HG03521 (cell line): ENCODE measurements at regions not wholly inside any gene's neighbourhood (a gene's known extent, or its start where the extent isn't known, plus 50 kb on each side); places are given as distances from the start of the nearest gene placed in this dataset.
"Not testable (repeated sequence)": the region's sequence is repeated elsewhere in the genome, so short reads cannot be mapped to it uniquely, and the experiment has no call there.

Experiments
- ATAC-seq: cut with Tn5 transposase; IDR thresholded peaks from one replicate; pipeline ENCODE4 v1.9.1; 2021; ENCODE audit warnings: mild to moderate bottlenecking, moderate library complexity; ENCODE audit not compliant: unreplicated experiment

- no peak for ATAC-seq
Measured at GRCh38 chr4:75194180-75194579, 261.3 kb downstream of the PARM1 start.

DNA sequence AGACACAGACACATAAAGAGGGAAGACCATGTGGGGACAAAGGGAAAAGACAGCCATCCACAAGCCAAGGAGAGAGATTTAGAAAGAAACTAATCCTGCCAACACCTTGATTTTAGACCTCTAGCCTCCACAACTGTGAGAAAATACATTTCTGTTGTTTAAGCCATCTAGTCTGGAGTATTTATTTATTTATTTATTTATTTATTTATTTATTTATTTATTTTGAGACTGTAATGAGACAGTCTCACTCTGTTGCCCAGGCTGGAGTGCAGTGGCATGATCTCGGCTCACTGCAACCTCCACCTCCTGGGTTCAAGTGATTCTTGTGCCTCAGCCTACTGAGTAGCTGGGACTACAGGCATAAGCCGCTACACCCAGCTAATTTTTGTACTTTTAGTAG lies 259.3 kb downstream of the PARM1 start:
- ATAC-seq, result not testable (repeated sequence)

DNA sequence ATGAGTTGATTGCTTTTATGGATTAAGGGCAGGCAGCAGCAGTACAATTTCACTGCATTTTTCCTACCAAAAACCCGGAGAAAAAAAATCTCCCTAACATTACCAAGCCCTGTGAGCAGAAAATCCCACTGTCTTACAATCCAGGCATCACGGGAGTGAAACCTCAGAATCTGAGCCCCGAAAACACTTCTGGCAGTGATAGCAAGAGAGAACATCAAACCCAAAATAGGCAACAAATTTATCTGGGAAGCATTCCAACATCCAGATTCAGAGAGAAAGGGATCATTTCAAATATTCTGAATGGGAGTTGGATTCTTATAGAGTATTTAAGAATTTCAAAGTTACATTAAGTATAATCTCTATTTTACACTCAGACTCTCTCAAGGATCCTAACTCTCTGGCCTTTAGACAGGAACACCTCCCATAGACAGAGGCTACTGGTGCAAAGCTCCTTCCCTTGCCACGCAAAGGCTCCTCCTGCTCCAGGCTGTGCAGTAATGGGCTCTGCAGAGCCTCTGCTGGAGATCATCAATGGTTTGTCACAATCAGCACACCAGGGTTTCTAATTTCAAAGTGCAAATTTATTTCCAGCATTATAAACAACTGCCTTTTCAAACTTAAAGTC lies 256.9 kb downstream of the PARM1 start:
- ATAC-seq, result no peak

- ATAC-seq, result peak; percentile 60
Measured at GRCh38 chr4:75180790-75181776, 248.2 kb downstream of the PARM1 start.

DNA sequence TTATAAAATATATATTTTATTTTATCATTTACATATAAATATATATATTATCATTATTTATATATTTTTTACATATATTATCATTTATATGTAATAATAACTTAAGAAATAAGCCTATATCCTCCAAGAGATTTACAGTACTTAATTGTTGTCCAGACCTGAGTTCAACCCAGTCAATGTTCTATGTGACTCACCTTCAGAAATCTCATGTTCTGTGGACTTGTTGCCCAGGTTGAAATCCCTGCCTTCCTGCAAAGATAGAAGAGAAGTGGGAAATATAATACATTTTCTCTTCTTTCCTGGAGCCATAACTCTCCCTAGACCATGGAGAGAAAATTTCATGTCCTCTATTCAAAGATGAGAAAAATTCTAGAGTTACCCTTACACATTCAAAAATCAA lies 247.3 kb downstream of the PARM1 start:
- no peak for ATAC-seq

GRCh38 chr4:75179510-75179909 lies 246.6 kb downstream of the PARM1 start:
- ATAC-seq, result no peak

DNA sequence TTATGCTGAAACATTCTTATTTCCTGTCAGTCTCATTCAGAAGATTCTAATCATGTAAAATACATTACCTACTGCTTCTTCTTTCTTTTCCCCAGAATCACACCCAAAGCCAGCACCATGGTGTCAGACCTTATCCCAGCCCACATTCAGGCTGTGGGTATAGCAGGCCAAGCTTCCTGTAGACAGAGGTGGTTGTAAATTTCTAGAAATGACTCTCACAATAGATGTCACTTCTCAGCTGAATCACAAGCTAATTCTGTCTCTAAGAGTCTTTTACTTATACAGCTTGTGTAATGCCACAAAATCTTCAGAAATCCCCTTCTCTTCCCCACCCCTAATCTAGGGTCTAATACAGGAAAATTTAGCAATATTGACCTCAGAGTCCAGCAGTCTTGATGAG lies 239.6 kb downstream of the PARM1 start:
- peak; percentile 58 for ATAC-seq

DNA sequence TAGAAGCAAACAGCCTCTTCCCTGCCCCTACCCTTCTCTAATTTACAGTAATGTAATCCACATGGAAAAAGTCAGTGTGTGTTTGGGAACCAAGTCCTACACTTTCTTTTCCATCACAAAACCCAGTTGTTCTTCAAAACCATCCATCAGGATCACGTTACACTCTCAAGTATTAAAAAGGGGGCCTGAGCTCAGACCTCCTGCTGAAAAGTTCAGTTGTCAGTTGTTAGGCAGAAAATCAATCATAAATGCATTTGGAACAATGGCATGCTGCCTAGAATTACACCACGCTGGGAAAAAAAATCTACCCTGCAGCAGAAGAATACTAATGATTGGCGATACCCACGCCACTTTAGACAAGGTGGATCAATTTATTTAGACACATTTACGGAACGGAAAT lies 236.5 kb downstream of the PARM1 start:
- ATAC-seq, result no peak

GRCh38 chr4:75169020-75169419 lies 236.1 kb downstream of the PARM1 start:
- ATAC-seq, result no peak

DNA sequence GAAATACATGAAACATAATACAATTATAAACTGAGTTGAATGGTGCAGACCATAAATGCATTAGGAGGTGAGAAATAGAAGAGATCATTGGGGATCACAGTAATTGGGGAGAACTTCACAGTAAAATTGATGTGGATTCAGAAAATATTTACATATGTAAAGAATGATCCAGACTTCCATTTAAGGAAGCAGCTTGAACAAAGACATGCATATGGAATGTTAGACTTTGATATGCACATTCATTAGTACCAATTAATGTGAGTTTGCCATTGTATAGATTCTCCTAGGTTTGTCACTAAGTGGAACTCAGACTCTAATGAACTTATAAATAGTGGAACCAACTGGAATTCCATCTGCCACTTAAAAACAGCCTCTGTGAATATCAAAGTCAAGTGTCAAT lies 235.6 kb downstream of the PARM1 start:
- no peak for ATAC-seq

- not testable (repeated sequence) for ATAC-seq
Measured at GRCh38 chr4:75165100-75165499, 232.2 kb downstream of the PARM1 start.

DNA sequence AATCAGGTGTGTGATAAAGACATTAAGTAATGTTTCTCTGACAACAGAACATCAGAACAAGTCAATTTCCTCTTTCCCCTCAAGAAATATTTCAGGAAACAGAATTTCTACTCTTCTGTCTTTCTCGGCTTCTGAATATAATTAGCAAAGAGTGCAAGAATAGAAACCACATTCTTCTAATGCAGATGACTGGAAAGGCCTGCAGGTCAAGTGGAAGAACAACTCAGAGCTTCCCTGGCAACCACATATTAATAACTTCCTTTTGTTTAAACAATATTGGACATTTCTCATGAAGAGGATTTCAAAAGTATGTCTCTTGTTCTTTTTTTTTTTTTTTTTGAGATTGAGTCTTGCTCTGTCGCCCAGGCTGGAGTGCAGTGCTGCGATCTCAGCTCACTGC lies 225.5 kb downstream of the PARM1 start:
- ATAC-seq, result no peak

DNA sequence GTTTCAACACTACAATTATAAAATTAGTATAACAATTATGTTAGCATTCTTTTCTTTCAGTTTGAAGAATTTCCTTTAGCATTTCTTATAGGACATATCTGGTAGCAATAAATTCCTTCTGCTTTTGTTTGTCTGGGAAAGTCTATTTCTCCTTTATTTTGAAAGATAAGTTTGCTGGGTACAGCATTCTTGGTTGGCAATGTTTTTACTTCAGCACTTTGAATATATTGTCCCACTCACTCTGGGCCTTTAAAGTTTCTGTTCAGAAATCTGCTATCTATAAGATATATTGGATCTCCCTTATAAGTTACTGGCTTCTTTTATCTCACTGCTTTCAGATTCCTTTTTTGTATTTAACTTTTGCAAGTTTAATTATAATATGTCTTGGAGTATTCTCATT lies 222.1 kb downstream of the PARM1 start:
- ATAC-seq, result no peak

GRCh38 chr4:75146223-75146622 lies 213.3 kb downstream of the PARM1 start:
- no peak for ATAC-seq

DNA sequence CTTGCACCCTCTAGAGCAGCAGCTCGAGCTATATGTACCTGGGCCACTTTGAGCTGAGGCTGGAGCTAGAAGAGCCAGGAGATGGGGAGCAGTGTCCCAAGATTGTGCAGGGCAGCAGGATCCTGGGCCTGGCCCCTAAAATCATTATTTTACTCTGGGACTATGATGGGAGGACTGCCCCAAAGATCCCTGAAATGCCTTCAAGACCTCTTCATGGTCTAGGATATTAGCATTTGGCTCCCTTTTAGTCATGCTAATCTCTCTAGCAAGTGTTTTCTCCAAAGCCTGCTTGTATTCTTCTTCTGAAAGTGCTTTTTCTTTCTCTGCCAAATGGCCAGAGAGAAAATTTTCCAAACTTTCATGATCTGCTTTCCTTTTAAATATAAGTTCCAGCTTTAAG lies 211.6 kb downstream of the PARM1 start:
- no peak for ATAC-seq

GRCh38 chr4:75142850-75143249 lies 209.9 kb downstream of the PARM1 start:
- no peak for ATAC-seq

DNA sequence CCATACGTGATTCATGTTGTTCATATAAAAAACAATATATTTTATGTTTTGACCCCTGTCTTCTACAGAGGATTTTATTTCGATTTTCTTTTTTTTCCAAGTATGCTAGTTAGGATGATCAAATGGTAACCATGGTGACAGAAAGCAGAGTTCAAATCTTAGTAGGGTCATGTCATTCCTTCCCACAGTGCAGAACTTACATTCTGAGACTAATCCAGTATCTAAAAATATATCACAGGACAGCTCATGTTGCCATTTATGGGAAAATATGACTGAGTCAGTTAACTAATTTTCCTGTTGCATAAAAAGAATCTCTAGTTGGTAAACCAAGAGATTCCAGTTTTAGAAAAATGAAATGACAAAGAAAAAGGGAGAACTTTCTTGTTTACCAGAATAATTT lies 209.5 kb downstream of the PARM1 start:
- no peak for ATAC-seq

GRCh38 chr4:75141162-75141561 lies 208.2 kb downstream of the PARM1 start:
- no peak for ATAC-seq

DNA sequence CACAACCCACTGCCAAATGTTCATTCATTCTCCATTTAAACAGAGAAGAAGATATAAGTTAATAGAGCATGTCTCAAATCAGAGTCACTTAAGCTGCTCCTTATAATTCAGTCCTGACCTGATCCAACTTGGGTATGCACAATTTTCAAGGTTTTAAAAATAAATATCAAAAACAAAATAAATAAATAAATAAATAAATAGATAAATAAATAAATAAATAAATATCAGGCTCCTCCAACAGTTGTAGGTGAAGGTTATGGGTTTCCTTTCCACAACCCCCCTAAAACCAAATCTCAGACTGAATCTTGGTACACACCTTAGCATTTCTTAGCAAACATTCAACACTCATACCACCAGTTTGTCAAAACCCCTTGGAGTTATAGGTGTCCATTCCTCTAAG lies 204.4 kb downstream of the PARM1 start:
- no peak for ATAC-seq

DNA sequence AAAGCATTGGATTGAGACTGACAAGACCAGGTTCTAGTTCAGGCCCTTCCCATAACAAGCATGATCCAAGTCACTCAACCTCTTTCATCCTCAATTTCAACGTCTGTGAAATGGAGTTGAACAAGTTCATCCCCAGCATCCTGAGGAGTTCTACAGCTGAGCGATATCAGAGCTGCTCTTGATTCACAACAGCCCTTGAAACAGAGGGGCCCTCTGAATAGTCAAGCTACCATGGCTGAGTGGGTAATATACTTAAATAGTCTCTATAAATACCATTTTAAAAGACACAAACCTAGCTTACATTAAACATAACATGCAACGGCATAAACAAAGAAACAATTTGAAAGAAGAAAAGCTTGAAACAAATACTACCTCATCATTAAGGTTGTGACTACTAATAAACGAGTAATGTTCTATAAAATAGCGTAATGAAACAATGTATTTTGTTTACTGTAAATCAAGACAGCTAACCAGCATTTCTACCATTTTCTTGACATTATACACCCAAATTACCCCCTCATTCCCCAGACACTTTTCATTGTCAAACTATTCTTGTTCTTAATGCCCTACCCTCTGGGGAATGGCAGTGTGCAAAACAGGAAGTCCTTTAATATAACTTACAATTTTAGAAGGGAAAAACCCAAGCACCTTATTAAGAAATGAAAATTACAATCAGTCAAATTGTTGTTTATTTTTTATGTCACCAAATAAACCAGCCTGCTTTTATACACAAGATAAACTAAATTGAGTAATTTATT lies 202.3 kb downstream of the PARM1 start:
- ATAC-seq, result no peak

- not testable (repeated sequence) for ATAC-seq
Measured at GRCh38 chr4:75126870-75127269, 194.0 kb downstream of the PARM1 start.

DNA sequence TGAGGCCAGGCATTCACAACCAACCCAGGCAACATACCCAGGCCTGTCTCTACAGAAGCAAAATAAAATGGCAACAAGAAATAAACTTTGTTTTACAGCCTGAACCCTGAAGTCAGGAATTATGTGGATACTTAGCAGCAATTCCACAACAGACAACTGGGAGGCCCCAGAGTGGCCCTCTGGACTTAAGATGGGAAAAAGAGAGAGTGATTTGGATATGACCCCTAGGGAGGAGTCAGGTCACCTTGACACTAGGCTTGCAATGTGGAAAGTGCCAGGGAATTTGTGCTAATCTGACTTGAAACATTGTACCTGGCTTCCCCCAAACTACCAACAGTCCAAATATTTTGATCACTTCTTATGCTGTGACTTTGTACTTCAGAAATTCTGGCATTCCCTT lies 193.1 kb downstream of the PARM1 start:
- no peak for ATAC-seq
